GM23248 (cell line): ENCODE measurements at regions not wholly inside any gene's neighbourhood (a gene's known extent, or its start where the extent isn't known, plus 50 kb on each side); places are given as distances from the start of the nearest gene placed in this dataset.
"Not testable (repeated sequence)": the region's sequence is repeated elsewhere in the genome, so short reads cannot be mapped to it uniquely, and the experiment has no call there.

Source experiments
- DNase-seq: peaks from one replicate; pipeline ENCODE4 v3.0.0-alpha.2; 2015
- H2AFZ ChIP-seq: fragments of 200-600 bp; sonication (generic); 2 replicates; pipeline ENCODE4 v1.6.1; 2016; ENCODE audit warnings: antibody characterized with exemption
- H3F3A ChIP-seq: fragments of 200-600 bp; sonication (generic); 2 replicates; pipeline ENCODE4 v1.6.1; 2016; ENCODE audit warnings: mild to moderate bottlenecking, antibody characterized with exemption, mixed run types; ENCODE audit not compliant: insufficient read depth
- H3K27ac ChIP-seq: fragments of 200-600 bp; sonication (generic); 2 replicates; pipeline ENCODE4 v1.5.1; 2016; ENCODE audit warnings: mild to moderate bottlenecking
- H3K27me3 ChIP-seq: fragments of 200-600 bp; sonication (generic); replicated peaks from 2 replicates; pipeline ENCODE4 v1.6.1; 2016; ENCODE audit warnings: mild to moderate bottlenecking; ENCODE audit not compliant: insufficient read depth
- H3K36me3 ChIP-seq: fragments of 200-600 bp; sonication (generic); 2 replicates; pipeline ENCODE4 v1.6.1; 2016; ENCODE audit warnings: low read depth, mild to moderate bottlenecking
- H3K4me1 ChIP-seq: fragments of 200-600 bp; sonication (generic); 2 replicates; pipeline ENCODE4 v1.6.1; 2016; ENCODE audit warnings: mild to moderate bottlenecking; ENCODE audit not compliant: insufficient read depth
- H3K4me2 ChIP-seq: fragments of 200-600 bp; sonication (generic); one replicate; pipeline ENCODE4 v1.6.1; 2016; ENCODE audit warnings: mild to moderate bottlenecking; ENCODE audit not compliant: unreplicated experiment
- H3K4me3 ChIP-seq: fragments of 200-600 bp; sonication (generic); 2 replicates; pipeline ENCODE4 v1.5.1; 2016; ENCODE audit warnings: mild to moderate bottlenecking
- H3K79me2 ChIP-seq: fragments of 200-600 bp; sonication (generic); 2 replicates; pipeline ENCODE4 v1.6.1; 2016; ENCODE audit warnings: mild to moderate bottlenecking; ENCODE audit not compliant: insufficient read depth
- H3K9ac ChIP-seq: fragments of 200-600 bp; sonication (generic); 2 replicates; pipeline ENCODE4 v1.6.1; 2016; ENCODE audit warnings: mild to moderate bottlenecking
- H3K9me2 ChIP-seq: fragments of 200-600 bp; sonication (generic); 2 replicates; pipeline ENCODE4 v1.6.1; 2016; ENCODE audit warnings: mixed run types, mild to moderate bottlenecking, moderate library complexity; ENCODE audit not compliant: insufficient read depth
- H3K9me3 ChIP-seq: fragments of 200-600 bp; sonication (generic); one replicate; pipeline ENCODE4 v1.6.1; 2017; ENCODE audit warnings: low read depth
- H4K20me1 ChIP-seq: fragments of 200-600 bp; sonication (generic); 2 replicates; pipeline ENCODE4 v1.6.0; 2016; ENCODE audit not compliant: insufficient read depth
- EZH2 ChIP-seq: fragments of 200-600 bp; sonication (generic); IDR thresholded peaks from 2 replicates; pipeline ENCODE4 v1.6.1; 2018; ENCODE audit warnings: antibody characterized with exemption, mild to moderate bottlenecking; ENCODE audit not compliant: insufficient read depth, poor library complexity, severe bottlenecking
- EZH2phosphoT487 ChIP-seq: fragments of 200-600 bp; sonication (generic); IDR thresholded peaks from 2 replicates; pipeline ENCODE4 v1.6.1; 2018; ENCODE audit warnings: antibody characterized with exemption, moderate library complexity, mild to moderate bottlenecking, low read depth; ENCODE audit not compliant: insufficient read depth
- WGBS, 2 experiments: methylation state at CpG; one replicate each; pipeline ENCODE4 v1.1.6; 2015 to 2017; ENCODE audit warnings: low lambda C conversion rate in 2 of 2, low coverage in 1 of 2; ENCODE audit errors: missing lambda C conversion rate in 2 of 2; 5-methylcytosine and 5-hydroxymethylcytosine counted together
- in situ Hi-C: fragments of 300-500 bp; cut with MboI; formaldehyde crosslinking; loops from 2 replicates; pipeline ENCODE4 v1.15.0; 2020

DNA sequence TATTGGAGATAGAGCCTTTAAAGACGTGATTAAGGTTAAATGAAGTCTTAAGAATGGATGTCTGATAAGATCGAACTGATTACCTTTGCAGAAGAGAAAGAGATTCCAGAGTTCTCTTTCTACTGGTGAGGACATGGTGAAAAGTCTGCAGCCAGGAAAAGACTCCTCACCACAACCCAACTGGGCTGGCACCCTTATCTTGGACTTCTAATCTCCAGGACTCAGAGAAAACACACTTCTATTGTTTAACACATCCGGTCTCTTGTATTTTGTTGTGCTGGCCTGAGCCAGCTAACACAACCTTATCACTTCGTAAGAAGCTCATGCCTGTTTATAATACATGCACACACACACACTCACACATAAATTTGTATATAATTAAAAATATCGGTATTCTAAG, 489.1 kb downstream of the PRDM9 start:
- Histone ChIP-seq H3K9ac (no peak overlapping the region), H3K36me3 (no peaks in the 10 kb centered on the region), H3K9me3 (no peaks in the 10 kb centered on the region), H3K4me1 (no peaks in the 10 kb centered on the region), H3K4me2 (no peak overlapping the region), H3K9me2 (no peaks in the 10 kb centered on the region), H3K4me3 (no peak overlapping the region), H4K20me1 (no peaks in the 10 kb centered on the region), H3K27ac (no peak overlapping the region), H3K27me3 (no peaks in the 10 kb centered on the region), H2AFZ (no peak overlapping the region), H3F3A (no peaks in the 10 kb centered on the region), H3K79me2 (no peaks in the 10 kb centered on the region)
- TF ChIP-seq EZH2phosphoT487: no peak
- no peak for TF ChIP-seq EZH2
- in situ Hi-C loops: no loop called here
- 61 to 69% methylated on average over 5 of the region's 5 CpGs for WGBS, 2 experiments
- no peak for DNase-seq

DNA sequence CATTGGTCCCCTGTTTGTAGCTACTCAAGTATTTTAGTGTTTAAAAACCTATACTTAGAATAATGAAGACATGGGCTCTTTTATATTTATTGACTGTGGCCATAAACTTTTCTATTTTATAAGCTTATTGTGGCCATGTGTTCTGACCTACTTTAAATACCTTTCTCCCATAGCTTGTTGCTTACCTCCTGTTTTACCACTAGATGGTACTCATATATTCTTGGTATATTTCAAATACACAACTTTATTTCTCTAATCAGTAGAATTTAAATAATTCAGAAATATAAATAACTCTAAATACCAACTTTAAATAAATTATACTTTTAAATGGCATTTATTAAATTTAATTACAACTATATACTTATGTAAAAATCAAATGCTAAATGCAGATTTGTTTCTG, 498.0 kb downstream of the PRDM9 start:
- Histone ChIP-seq H2AFZ (no peak overlapping the region), H3F3A (no peaks in the 10 kb centered on the region), H3K4me3 (no peak overlapping the region), H3K9ac (no peak overlapping the region), H3K36me3 (no peaks in the 10 kb centered on the region), H3K27me3 (no peaks in the 10 kb centered on the region), H3K4me2 (no peak overlapping the region), H3K9me3 (no peaks in the 10 kb centered on the region), H3K27ac (no peak overlapping the region), H3K79me2 (no peaks in the 10 kb centered on the region), H3K4me1 (no peaks in the 10 kb centered on the region), H4K20me1 (no peaks in the 10 kb centered on the region), H3K9me2 (no peaks in the 10 kb centered on the region)
- no peak for TF ChIP-seq EZH2
- no peak for TF ChIP-seq EZH2phosphoT487
- in situ Hi-C loops: no loop called here
- DNase-seq: peak; percentile 20

DNA sequence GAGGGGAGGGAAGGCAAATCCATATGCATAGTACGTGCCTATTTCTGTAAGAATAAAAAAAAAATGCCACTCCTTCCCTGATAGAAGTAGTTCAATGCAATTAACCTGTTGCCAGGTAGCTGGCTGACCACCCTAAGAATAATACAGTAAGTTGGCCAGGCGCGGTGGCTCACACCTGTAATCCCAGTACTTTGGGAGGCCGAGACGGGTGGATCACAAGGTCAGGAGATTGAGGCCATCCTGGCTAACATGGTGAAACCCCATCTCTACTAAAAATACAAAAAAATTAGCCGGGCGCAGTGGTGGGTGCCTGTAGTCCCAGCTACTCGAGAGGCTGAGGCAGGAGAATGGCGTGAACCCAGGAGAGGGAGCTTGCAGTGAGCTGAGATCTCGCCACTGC, 510.3 kb downstream of the PRDM9 start:
- 57 to 74% methylated on average over 10 of the region's 10 CpGs for WGBS, 2 experiments
- H3K4me3 ChIP-seq, H4K20me1 ChIP-seq, H3F3A ChIP-seq, H3K27me3 ChIP-seq, H3K27ac ChIP-seq, H3K9ac ChIP-seq, in situ Hi-C loops, H3K9me2 ChIP-seq, H3K9me3 ChIP-seq, H3K36me3 ChIP-seq, H3K4me1 ChIP-seq, H2AFZ ChIP-seq, H3K79me2 ChIP-seq, H3K4me2 ChIP-seq, DNase-seq: not testable (repeated sequence)

DNA sequence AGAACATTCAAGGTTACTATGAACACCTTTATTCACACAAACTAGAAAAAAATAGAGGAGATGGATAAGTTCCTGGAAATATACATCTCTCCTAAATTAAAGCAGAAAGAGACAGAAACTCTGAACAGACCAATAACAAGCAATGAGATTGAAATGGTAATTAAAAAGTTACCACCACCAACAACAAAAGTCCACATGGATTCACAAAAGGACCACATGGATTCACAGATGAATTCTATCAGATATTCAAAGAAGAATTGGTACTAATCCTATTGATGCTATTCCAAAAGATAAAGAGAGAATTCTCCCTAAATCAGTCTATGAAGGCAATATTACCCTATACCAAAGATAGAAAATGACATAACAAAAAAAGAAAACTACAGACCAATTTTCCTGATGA, 518.9 kb downstream of the PRDM9 start:
- Histone ChIP-seq H3K79me2 (no peaks in the 10 kb centered on the region), H3K4me2 (no peak overlapping the region)
- in situ Hi-C loops: no loop called here

DNA sequence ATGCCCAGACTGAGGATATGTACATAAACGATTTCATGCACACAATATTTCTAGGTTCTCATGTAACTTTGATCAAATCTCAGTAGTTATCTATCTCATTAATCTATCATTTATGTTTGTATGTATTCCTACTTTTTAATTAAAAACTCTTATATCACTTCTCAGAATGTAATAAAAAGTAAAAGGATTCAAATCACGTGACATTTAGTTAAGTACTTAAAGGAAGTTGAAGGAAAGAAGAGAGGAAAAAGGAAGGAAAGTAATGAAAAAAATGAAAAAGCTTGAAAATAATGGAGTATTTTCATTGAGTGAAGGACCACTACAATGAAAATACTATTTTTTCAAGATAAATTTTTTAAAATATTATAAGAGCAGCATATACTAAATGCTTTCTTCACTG, 535.3 kb downstream of the PRDM9 start:
- DNase-seq: no peak

More for the DNA sequence above, 518.9 kb downstream of the PRDM9 start:
- Histone ChIP-seq H3K36me3 (no peaks in the 10 kb centered on the region; the same call in 1 of the 2 replicates), H3K27me3 (no peaks in the 10 kb centered on the region), H3K9me3 (no peaks in the 10 kb centered on the region), H3K9me2 (no peaks in the 10 kb centered on the region), H3K4me3 (no peak overlapping the region), H2AFZ (no peak overlapping the region), H3K4me1 (no peaks in the 10 kb centered on the region), H3K9ac (no peak overlapping the region), H3K27ac (no peak overlapping the region), H3F3A (no peaks in the 10 kb centered on the region), H4K20me1 (no peaks in the 10 kb centered on the region)
- DNase-seq: no peak
- TF ChIP-seq EZH2 (no peak), EZH2phosphoT487 (no peak)

More for the DNA sequence above, 535.3 kb downstream of the PRDM9 start:
- no peaks in the 10 kb centered on the region for H3F3A ChIP-seq
- no peak overlapping the region for H3K9ac ChIP-seq
- no peak overlapping the region for H3K4me2 ChIP-seq
- no peaks in the 10 kb centered on the region for H3K9me3 ChIP-seq
- H4K20me1 ChIP-seq: no peaks in the 10 kb centered on the region
- H3K9me2 ChIP-seq: 0 out of 2 replicates have a peak, but pooled peaks cover 3% of the 10 kb centered on the region
- no peaks in the 10 kb centered on the region for H3K27me3 ChIP-seq
- TF ChIP-seq EZH2phosphoT487 (no peak), EZH2 (no peak)
- in situ Hi-C loops: no loop called here
- H3K79me2 ChIP-seq: no peaks in the 10 kb centered on the region
- no peaks in the 10 kb centered on the region for H3K4me1 ChIP-seq
- no peaks in the 10 kb centered on the region for H3K36me3 ChIP-seq
- no peak overlapping the region for H3K27ac ChIP-seq
- H3K4me3 ChIP-seq: no peak overlapping the region
- 63 to 74% methylated on average over 2 of the region's 2 CpGs for WGBS, 2 experiments
- no peak overlapping the region for H2AFZ ChIP-seq
